Hepatocyte (in vitro differentiated cells): ENCODE measurements at regions not wholly inside any gene's neighbourhood (a gene's known extent, or its start where the extent isn't known, plus 50 kb on each side); places are given as distances from the start of the nearest gene placed in this dataset.

Source experiments
- DNase-seq: peaks from one replicate; pipeline ENCODE4 v3.0.0-alpha.2; 2016; ENCODE audit warnings: low spot score
- H2AFZ ChIP-seq: fragments of 200-600 bp; sonication (generic); 2 replicates; pipeline ENCODE4 v1.6.0; 2016; ENCODE audit warnings: antibody characterized with exemption, mild to moderate bottlenecking
- H3K27ac ChIP-seq: fragments of 200-600 bp; sonication (generic); 2 replicates; pipeline ENCODE4 v1.5.1; 2016; ENCODE audit warnings: mild to moderate bottlenecking
- H3K27me3 ChIP-seq: fragments of 200-600 bp; sonication (generic); 2 replicates; pipeline ENCODE4 v1.6.1; 2016
- H3K36me3 ChIP-seq: fragments of 200-600 bp; sonication (generic); replicated peaks from 2 replicates; pipeline ENCODE4 v1.5.1; 2016; ENCODE audit warnings: low read depth; ENCODE audit not compliant: insufficient read depth
- H3K4me1 ChIP-seq: fragments of 200-600 bp; sonication (generic); 2 replicates; pipeline ENCODE4 v1.5.1; 2016; ENCODE audit warnings: mild to moderate bottlenecking, moderate library complexity; ENCODE audit not compliant: insufficient read depth
- H3K4me2 ChIP-seq: fragments of 200-600 bp; sonication (generic); 2 replicates; pipeline ENCODE4 v1.6.0; 2016
- H3K4me3 ChIP-seq: fragments of 200-600 bp; sonication (generic); 2 replicates; pipeline ENCODE4 v1.5.1; 2016; ENCODE audit warnings: mild to moderate bottlenecking
- H3K79me2 ChIP-seq: fragments of 200-600 bp; sonication (generic); 2 replicates; pipeline ENCODE4 v1.6.0; 2017; ENCODE audit warnings: mild to moderate bottlenecking
- H3K9me2 ChIP-seq: fragments of 200-600 bp; sonication (generic); replicated peaks from 2 replicates; pipeline ENCODE4 v1.6.0; 2017; ENCODE audit warnings: mild to moderate bottlenecking; ENCODE audit not compliant: insufficient read depth
- H3K9me3 ChIP-seq: fragments of 200-600 bp; sonication (generic); 2 replicates; pipeline ENCODE4 v1.5.1; 2016; ENCODE audit warnings: low read depth, mild to moderate bottlenecking
- H4K20me1 ChIP-seq: fragments of 200-600 bp; sonication (generic); 2 replicates; pipeline ENCODE4 v1.6.0; 2016; ENCODE audit warnings: mild to moderate bottlenecking; ENCODE audit not compliant: insufficient read depth, poor library complexity, severe bottlenecking
- EZH2 ChIP-seq: fragments of 200-600 bp; sonication (generic); IDR thresholded peaks from 2 replicates; pipeline ENCODE4 v1.6.1; 2016; ENCODE audit warnings: antibody characterized with exemption, mild to moderate bottlenecking, borderline replicate concordance
- EZH2phosphoT487 ChIP-seq: fragments of 200-600 bp; sonication (generic); IDR thresholded peaks from one replicate; pipeline ENCODE4 v1.6.1; 2018; ENCODE audit warnings: antibody characterized with exemption, mild to moderate bottlenecking, low read depth, moderate library complexity; ENCODE audit not compliant: unreplicated experiment, severe bottlenecking
- WGBS: methylation state at CpG from one replicate; pipeline ENCODE4 v1.1.6; 2016; ENCODE audit warnings: low lambda C conversion rate; ENCODE audit errors: missing lambda C conversion rate; 5-methylcytosine and 5-hydroxymethylcytosine counted together
- TF ChIP-seq, protein P1 (sequence below): fragments of 200-600 bp; sonication (generic); IDR thresholded peaks from 2 replicates; pipeline ENCODE4 v1.5.1; 2016; ENCODE audit warnings: antibody characterized with exemption, mild to moderate bottlenecking; ENCODE audit not compliant: poor library complexity

- Histone ChIP-seq H2AFZ (no peak overlapping the region), H3K27ac (no peak overlapping the region), H3K9me2 (no peaks in the 10 kb centered on the region), H3K36me3 (no peaks in the 10 kb centered on the region), H3K4me3 (no peak overlapping the region), H3K4me2 (no peak overlapping the region), H4K20me1 (no peaks in the 10 kb centered on the region), H3K4me1 (no peaks in the 10 kb centered on the region), H3K9me3 (no peaks in the 10 kb centered on the region), H3K79me2 (no peaks in the 10 kb centered on the region), H3K27me3 (no peaks in the 10 kb centered on the region)
- WGBS = 89% methylated on average over 3 of the region's 3 CpGs
- no peak for DNase-seq
- TF ChIP-seq, protein P1, sequence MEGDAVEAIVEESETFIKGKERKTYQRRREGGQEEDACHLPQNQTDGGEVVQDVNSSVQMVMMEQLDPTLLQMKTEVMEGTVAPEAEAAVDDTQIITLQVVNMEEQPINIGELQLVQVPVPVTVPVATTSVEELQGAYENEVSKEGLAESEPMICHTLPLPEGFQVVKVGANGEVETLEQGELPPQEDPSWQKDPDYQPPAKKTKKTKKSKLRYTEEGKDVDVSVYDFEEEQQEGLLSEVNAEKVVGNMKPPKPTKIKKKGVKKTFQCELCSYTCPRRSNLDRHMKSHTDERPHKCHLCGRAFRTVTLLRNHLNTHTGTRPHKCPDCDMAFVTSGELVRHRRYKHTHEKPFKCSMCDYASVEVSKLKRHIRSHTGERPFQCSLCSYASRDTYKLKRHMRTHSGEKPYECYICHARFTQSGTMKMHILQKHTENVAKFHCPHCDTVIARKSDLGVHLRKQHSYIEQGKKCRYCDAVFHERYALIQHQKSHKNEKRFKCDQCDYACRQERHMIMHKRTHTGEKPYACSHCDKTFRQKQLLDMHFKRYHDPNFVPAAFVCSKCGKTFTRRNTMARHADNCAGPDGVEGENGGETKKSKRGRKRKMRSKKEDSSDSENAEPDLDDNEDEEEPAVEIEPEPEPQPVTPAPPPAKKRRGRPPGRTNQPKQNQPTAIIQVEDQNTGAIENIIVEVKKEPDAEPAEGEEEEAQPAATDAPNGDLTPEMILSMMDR = no peak
- TF ChIP-seq EZH2 (no peak), EZH2phosphoT487 (no peak)
Measured at GRCh38 chr3:87135412-87135811, 91.7 kb upstream of the CHMP2B start.

GRCh38 chr3:87132801-87133200 lies 94.3 kb upstream of the CHMP2B start:
- no peak for DNase-seq
- WGBS = 97% methylated on average over 2 of the region's 2 CpGs
- H3K9me2 ChIP-seq = no peaks in the 10 kb centered on the region

DNA sequence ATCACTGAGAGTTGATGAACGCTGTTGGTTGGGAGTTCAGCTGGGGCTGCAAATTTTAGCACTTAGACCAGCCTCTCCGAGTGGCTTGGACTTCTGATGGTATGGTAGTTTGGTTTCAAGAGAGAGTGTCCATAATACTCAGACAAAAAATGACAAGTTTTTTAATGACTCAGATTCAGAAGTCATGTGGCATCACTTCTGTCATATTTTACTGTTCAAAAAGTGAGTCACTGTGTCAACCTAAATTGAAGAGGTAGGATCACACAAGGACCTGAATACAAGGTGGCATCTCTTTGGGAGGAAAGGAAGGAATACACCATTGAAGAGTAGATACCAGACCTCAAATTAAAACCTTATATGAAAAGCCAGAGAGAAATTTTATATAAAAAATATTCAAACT lies 99.1 kb upstream of the CHMP2B start:
- Histone ChIP-seq H4K20me1 (no peaks in the 10 kb centered on the region), H3K27me3 (no peaks in the 10 kb centered on the region), H3K4me1 (no peaks in the 10 kb centered on the region), H3K9me3 (no peaks in the 10 kb centered on the region), H3K4me3 (no peak overlapping the region), H3K36me3 (no peaks in the 10 kb centered on the region), H2AFZ (no peak overlapping the region), H3K27ac (no peak overlapping the region), H3K79me2 (no peaks in the 10 kb centered on the region), H3K4me2 (no peak overlapping the region), H3K9me2 (no peaks in the 10 kb centered on the region)
- TF ChIP-seq EZH2phosphoT487 (no peak), EZH2 (no peak)
- TF ChIP-seq, protein P1 = no peak
- no peak for DNase-seq
- WGBS = 53% methylated on average over 2 of the region's 2 CpGs

More at GRCh38 chr3:87132801-87133200, 94.3 kb upstream of the CHMP2B start:
- Histone ChIP-seq H4K20me1 (no peaks in the 10 kb centered on the region), H3K36me3 (no peaks in the 10 kb centered on the region), H3K9me3 (no peaks in the 10 kb centered on the region), H3K27ac (no peak overlapping the region), H2AFZ (no peak overlapping the region), H3K4me1 (no peaks in the 10 kb centered on the region), H3K79me2 (no peaks in the 10 kb centered on the region), H3K27me3 (no peaks in the 10 kb centered on the region), H3K4me2 (no peak overlapping the region), H3K4me3 (no peak overlapping the region)
- no peak for TF ChIP-seq EZH2
- no peak for TF ChIP-seq EZH2phosphoT487
- TF ChIP-seq, protein P1 = no peak

DNA sequence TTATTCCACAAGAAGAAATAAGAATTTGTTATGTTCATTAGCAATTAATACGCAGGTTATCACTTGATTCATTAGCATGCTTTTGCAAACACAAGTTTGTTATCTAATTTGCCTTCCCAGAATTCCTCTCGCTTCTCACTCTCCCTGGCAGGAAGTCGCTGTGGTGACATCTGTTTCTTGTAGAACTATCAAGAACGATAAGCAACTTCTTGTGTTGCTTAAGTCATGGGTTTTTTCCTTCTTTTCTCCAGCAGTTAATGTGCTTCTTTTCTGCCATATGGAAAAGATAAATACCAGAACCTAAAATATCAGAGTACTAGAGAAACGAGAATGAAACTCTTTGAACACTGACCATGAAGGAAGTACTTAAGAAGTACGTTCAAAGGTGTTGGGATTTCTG lies 99.8 kb upstream of the CHMP2B start:
- TF ChIP-seq EZH2 (no peak), EZH2phosphoT487 (no peak)
- TF ChIP-seq, protein P1 = no peak
- Histone ChIP-seq H3K36me3 (no peaks in the 10 kb centered on the region), H3K4me3 (no peak overlapping the region), H4K20me1 (no peaks in the 10 kb centered on the region), H3K4me1 (no peaks in the 10 kb centered on the region), H3K27ac (no peak overlapping the region), H2AFZ (no peak overlapping the region), H3K27me3 (no peaks in the 10 kb centered on the region), H3K79me2 (no peaks in the 10 kb centered on the region), H3K4me2 (no peak overlapping the region), H3K9me2 (no peaks in the 10 kb centered on the region), H3K9me3 (no peaks in the 10 kb centered on the region)
- WGBS = 67% methylated on average over 6 of the region's 6 CpGs
- no peak for DNase-seq
